ENCODE measurements at regions not wholly inside any gene's neighbourhood (a gene's known extent, or its start where the extent isn't known, plus 50 kb on each side); places are given as distances from the start of the nearest gene placed in this dataset.

DNA sequence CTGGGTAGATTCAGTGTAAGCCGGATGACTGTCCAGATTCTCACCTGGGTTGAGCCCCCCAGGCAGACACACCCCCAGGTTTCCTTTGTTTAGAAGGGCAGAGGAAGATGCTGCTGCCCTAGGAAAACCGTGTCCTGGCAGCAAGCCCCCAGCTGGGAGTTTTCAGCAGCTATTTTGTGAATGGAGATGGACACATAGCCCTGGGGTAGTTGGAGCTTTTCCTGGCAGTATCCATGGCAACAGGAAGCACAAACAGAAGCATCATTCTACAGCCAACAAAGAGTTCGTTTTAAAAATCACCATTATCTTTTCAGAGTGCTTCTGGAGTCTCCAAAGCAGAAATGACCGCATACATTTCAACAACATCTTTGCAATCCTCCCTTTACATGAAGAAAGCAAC lies 245.5 kb downstream of the BRD1 start:
- DNase-seq: no peak

DNA sequence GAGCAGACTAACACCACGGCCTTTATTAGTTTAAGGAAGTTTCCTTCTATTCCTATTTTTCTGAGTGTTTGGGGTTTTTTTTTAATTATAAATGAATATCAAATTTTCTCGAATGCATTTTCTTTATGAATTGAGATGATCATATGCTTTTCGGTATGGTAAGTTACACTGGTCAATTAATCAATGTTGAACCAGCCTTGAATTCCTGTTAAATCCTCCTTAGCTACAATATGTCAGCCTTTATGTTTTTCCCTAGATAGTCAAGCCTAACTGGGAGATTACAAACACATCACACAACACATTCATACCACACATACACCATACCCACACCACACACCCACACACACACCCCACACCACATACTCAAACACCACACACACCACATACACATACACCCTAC lies 247.6 kb downstream of the BRD1 start:
- DNase-seq: no peak

GRCh38 chr22:49577168-49578060 lies 250.3 kb downstream of the BRD1 start:
- no peak for DNase-seq

DNA sequence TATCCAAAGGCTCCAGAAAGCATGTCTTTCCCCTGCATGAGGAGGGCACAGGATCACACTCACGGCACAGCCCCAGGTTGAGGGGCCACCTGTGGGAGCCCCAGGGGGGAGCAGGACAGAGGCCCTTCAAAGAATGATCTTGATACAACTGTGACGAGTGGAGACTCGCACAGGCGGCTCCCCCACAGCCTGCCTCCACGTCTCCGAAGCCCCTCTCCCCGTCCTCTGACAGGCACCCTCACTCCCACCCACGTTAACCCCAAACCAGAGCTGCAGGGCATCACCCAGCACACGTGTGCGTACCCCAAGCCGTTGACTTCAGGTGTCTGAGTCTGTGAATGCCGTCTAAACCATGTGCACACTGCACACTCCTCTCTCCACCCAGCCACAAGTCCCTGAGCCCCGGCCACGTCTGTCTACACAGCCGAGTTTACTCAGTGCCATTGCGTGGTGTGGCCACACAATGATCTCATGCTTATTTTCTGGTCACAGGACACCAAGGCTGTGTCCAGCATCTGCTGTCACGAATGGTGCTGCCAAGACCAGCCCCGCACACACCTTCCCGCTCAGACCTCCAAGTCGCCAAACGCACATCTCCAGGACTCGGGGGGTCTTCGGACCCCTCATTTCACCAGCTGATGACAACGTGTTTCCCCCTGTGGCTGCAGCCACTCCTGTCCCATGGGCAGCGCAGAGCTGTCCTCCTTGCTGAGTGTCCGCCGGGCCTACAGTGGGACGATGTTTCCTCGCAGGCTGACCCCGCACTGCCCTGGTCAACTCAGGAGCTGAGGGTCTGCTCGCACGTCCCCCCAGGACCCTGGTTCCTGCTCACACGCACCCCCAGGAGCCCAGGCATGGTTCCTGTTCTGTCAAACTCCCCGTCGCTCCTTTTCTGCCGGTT lies 251.2 kb downstream of the BRD1 start:
- DNase-seq: no peak

- DNase-seq: no peak
Measured at GRCh38 chr22:49575703-49576081, 252.0 kb downstream of the BRD1 start.

DNA sequence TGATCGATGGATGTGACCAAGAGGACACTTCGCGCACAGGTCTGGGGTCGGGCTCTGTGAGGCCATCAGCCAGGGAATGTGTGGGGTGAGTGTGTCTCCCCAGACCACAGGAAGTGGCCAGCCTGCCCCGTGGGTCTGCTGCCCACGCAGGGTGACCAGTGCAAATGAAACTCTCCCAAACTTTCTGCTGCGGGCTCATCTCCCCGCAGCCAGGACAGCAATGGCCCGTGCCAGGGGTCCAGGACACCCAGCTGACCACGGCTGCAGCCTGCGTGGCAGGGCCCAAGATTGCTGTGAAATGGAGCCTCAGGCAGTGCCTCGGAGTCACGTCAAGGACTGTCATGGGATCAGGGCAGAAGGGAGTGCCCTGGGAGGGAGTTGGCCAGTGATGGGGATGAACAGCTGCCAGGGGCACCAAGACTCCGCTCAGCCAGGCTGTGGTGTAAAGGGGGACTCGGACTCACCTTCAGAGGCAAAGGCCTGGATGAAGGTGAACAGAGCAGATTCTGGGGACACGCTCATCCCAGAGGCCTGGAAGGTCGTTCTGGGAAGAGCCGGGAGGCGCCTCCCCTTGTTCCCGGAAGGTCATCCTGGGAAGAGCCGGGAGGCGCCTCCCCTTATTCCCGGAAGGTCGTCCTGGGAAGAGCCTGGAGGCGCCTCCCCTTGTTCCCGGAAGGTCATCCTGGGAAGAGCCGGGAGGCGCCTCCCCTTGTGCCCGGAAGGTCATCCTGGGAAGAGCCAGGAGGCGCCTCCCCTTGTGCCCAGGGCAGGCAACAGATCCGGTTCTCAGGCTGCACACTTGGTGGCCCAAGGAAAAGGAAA lies 252.6 kb downstream of the BRD1 start:
- DNase-seq: no peak

- no peak for DNase-seq
Measured at GRCh38 chr22:49574205-49574880, 253.3 kb downstream of the BRD1 start.

- DNase-seq: no peak
Measured at GRCh38 chr22:49573109-49573765, 254.4 kb downstream of the BRD1 start.

- no peak for DNase-seq
Measured at GRCh38 chr22:49571326-49571725, 256.3 kb downstream of the BRD1 start.

DNA sequence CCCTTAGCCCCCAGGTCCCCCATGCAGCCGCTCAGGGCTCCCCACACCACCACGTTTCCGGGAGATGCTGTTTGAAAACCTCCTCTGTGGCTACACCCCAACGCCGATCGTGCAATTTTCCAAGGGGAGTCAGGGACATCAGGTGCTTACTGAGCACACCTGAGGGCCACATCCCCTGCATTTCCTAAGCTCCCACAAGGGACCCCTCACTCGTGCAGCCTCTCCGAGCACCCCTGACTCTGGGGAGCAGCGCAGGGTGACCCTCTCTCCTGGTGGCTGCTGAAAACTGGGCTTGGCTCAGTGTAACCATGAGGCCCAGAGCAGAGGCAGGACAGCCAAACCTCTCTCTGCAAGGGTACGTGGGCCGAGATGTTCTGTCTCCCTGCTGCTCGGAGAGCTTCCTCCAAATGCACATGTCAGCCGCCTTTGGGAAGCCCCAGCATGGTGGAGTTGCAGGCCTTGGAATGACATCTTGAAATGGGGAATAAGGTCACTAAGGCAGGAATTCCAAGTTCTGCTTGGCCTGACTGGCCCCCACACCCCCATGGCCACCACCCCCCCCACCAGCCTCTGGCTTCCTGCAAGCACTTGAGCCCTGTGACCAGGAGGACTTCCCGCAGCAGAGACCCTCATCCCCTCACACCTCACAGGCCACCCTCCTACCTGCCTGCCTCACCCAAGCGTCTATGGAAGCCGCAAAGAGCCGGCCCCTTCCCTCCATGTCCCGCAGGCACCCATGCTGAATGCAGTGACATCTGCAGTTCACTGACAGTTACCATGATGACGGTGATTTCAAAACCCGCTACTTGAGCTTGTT lies 257.4 kb downstream of the BRD1 start:
- no peak for DNase-seq

GRCh38 chr22:49569286-49570031 lies 258.2 kb downstream of the BRD1 start:
- no peak for DNase-seq

DNA sequence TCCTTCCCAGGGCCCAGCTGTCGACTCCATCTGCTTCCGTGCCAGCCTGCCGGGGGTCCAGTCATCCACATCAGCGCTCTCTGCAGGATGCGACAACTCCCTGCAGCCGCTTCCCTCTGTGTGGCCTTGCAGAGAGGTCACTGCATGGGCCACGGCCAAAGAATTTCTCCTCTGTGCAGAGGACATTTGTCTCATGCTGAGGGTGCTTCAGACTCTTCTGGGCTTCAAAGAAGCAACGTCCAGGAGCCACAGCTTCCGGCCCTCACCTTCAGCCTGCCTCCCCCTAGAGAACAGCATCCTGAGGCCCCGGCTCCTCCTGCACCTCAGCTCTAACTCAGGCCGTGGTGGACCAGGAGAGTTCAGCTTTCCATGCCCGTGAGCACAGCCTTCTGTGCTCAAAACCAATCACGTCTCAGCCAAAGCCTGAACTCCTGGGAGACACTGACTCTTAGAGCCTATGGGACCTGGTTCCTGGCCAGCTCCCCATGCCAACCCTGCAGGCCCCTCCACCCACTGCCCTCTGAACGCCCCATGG lies 258.9 kb downstream of the BRD1 start:
- no peak for DNase-seq

GRCh38 chr22:49567899-49568750 lies 259.5 kb downstream of the BRD1 start:
- no peak for DNase-seq

DNA sequence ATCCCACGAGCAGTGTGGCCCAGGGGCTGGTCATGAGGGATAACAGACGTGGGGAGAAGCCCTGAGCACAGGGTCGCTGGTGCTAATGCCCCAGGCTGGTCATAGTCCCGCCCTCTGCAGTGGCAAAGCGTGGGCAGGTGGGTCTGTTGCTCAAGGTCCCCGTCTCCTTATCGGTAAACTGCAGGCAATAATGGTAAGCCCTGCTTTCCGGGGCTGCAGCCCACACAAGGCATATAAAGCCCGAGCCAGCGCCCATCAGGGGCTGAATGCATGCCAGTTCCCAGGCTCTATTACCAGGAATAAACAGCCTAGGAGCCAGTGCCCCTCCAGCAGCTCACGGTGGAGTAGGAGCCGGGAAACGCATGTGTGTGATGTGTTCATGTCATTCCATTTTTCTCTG lies 261.0 kb downstream of the BRD1 start:
- no peak for DNase-seq

GRCh38 chr22:49566141-49566541 lies 261.5 kb downstream of the BRD1 start:
- DNase-seq: no peak

DNA sequence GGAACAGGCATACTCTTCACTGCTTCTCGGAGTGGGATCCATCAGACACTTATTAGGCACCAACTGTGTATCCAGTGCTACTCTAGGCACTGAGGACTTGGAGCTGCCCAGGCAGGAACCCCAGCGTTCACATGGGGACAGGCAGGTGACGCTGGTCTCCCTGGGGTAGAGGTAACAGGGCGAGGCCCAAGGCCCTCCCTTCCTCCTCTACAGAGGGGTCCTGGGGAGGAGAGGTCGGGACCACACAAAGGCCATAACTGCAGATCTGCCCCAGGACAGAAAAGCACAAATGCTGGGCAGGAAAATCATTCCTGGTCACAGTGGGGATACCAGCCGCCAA lies 262.2 kb downstream of the BRD1 start:
- no peak for DNase-seq

DNA sequence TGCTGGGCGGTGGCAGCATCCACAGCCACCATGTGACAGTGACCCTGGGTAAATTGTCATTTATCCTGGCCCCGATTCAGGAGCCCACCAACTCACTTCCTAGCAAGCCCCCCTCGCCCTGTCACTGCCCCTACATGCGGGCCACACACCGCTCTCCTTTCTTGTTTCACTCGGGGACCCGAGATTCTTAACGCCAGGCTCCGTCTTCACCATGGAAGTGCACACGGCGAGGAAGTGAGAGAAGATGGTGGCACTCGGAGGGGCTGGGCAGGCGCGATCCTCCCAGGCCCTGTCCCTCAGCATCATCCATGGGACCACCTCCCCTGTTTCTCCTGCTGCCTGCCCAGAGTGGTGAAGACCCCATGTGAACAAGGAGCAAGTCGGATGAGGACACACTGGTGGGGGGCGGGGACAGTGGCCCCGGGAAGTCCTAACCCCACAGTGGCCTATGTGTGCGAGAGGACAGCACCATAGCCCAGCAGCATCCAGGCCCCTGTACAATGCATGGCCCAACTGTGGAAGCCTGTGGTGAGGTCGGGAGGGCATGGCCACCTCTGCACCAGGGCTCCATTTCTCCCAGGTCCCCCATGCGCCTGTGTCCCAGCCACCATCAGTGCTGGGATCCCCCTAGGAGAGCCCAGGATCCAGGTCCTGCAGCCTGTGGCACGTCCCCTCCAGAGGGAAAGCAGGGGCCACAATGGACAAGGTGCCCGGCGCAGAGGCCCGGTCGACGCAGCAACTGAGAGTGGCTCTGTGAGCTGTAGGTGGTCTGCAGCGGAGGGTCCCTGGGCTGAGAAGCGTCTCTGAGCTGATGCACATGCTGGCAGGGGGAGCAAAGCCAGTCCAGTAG lies 262.8 kb downstream of the BRD1 start:
- DNase-seq: no peak

DNA sequence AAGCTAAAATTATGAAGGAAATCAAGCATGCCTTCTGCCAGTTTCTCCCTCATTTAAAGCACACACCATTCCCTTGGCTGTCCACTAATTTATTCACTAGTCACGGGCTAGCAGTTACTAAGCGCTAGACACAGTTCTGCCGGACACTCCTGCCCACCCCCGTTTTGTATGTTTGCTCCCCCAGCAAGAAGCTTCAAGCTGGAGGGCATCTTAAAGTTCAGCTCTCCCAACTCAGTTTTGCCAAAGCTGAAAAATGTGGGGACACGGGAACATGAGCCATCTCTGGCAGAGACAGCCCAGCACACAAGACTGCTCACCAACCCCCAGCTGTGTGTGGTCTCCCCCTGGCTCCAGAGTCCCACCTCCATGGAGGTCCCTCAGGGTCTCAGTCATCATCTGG lies 263.6 kb downstream of the BRD1 start:
- no peak for DNase-seq
